Stimulated activated CD8-positive, alpha-beta memory T cell treated with anti-CD3 and anti-CD28 coated beads, Interleukin-15, amount 100 ng/mL, for 48 hours (primary cell): ENCODE measurements at regions not wholly inside any gene's neighbourhood (a gene's known extent, or its start where the extent isn't known, plus 50 kb on each side); places are given as distances from the start of the nearest gene placed in this dataset.

ENCODE experiments used
- DNase-seq, 2 donors: peaks; one replicate each; pipeline ENCODE4 v3.0.0-alpha.2; 2020; ENCODE audit warnings: low read depth in 2 of 2

- no peak for DNase-seq
Measured at GRCh38 chr22:47588578-47588960, 826.1 kb downstream of the TBC1D22A start.

GRCh38 chr22:47587861-47588577 is 825.6 kb downstream of the TBC1D22A start:
- DNase-seq: no peak

- DNase-seq: no peak
Measured at GRCh38 chr22:47587361-47587760, 824.9 kb downstream of the TBC1D22A start.

- no peak for DNase-seq
Measured at GRCh38 chr22:47586946-47587345, 824.5 kb downstream of the TBC1D22A start.

GRCh38 chr22:47586038-47586437 is 823.6 kb downstream of the TBC1D22A start:
- no peak for DNase-seq

GRCh38 chr22:47583959-47584562 is 821.6 kb downstream of the TBC1D22A start:
- DNase-seq: no peak

- no peak for DNase-seq
Measured at GRCh38 chr22:47582067-47582466, 819.6 kb downstream of the TBC1D22A start.

GRCh38 chr22:47580121-47580520 is 817.7 kb downstream of the TBC1D22A start:
- DNase-seq: no peak

- DNase-seq: no peak
Measured at GRCh38 chr22:47576908-47577307, 814.5 kb downstream of the TBC1D22A start.

GRCh38 chr22:47575291-47575690 is 812.8 kb downstream of the TBC1D22A start:
- DNase-seq: no peak

GRCh38 chr22:47574556-47574955 is 812.1 kb downstream of the TBC1D22A start:
- no peak for DNase-seq

- no peak for DNase-seq
Measured at GRCh38 chr22:47573141-47573540, 810.7 kb downstream of the TBC1D22A start.

GRCh38 chr22:47572443-47572842 is 810.0 kb downstream of the TBC1D22A start:
- no peak for DNase-seq

GRCh38 chr22:47571616-47572015 is 809.2 kb downstream of the TBC1D22A start:
- no peak for DNase-seq

- DNase-seq: no peak
Measured at GRCh38 chr22:47570851-47571250, 808.4 kb downstream of the TBC1D22A start.

- DNase-seq: no peak
Measured at GRCh38 chr22:47570300-47570685, 807.8 kb downstream of the TBC1D22A start.

- DNase-seq: no peak
Measured at GRCh38 chr22:47569389-47570299, 807.2 kb downstream of the TBC1D22A start.

- DNase-seq: no peak
Measured at GRCh38 chr22:47568700-47569099, 806.2 kb downstream of the TBC1D22A start.

- no peak for DNase-seq
Measured at GRCh38 chr22:47567126-47568090, 805.0 kb downstream of the TBC1D22A start.

GRCh38 chr22:47566491-47566890 is 804.0 kb downstream of the TBC1D22A start:
- DNase-seq: no peak

- DNase-seq: no peak
Measured at GRCh38 chr22:47565607-47566006, 803.2 kb downstream of the TBC1D22A start.
